Thymus (tissue), 11 donors: ENCODE measurements at regions not wholly inside any gene's neighbourhood (a gene's known extent, or its start where the extent isn't known, plus 50 kb on each side); places are given as distances from the start of the nearest gene placed in this dataset.

Experiments
- DNase-seq, 9 donors: peaks; one replicate each; pipeline ENCODE4 v3.0.0-alpha.2; 2013; ENCODE audit warnings: low spot score in 9 of 9, low read depth in 6 of 9, missing footprints in 1 of 9
- H3K27ac ChIP-seq, 2 donors: one replicate each; pipeline ENCODE4 v1.5.1; 2013; ENCODE audit warnings: control low read depth in 1 of 2, low read depth in 1 of 2, low read length in 1 of 2, mild to moderate bottlenecking in 1 of 2, moderate library complexity in 1 of 2
- H3K27me3 ChIP-seq, 2 donors: one replicate each; pipeline ENCODE4 v1.5.1; 2013; ENCODE audit warnings: low read length in 1 of 2; ENCODE audit not compliant: control insufficient read depth in 2 of 2, insufficient read depth in 1 of 2
- H3K36me3 ChIP-seq, 2 donors: one replicate each; pipeline ENCODE4 v1.5.1; 2013; ENCODE audit warnings: low read length in 1 of 2, mild to moderate bottlenecking in 1 of 2, moderate library complexity in 1 of 2; ENCODE audit not compliant: control insufficient read depth in 2 of 2, insufficient read depth in 2 of 2
- H3K4me1 ChIP-seq, 2 donors: one replicate each; pipeline ENCODE4 v1.5.1; 2013; ENCODE audit warnings: low read length in 2 of 2; ENCODE audit not compliant: control insufficient read depth in 2 of 2, insufficient read depth in 2 of 2
- H3K4me3 ChIP-seq, 2 donors: one replicate each; pipeline ENCODE4 v1.5.1; 2013; ENCODE audit warnings: low read length in 2 of 2, control low read depth in 1 of 2, mild to moderate bottlenecking in 1 of 2
- H3K9me3 ChIP-seq, 2 donors: one replicate each; pipeline ENCODE4 v1.5.1; 2013; ENCODE audit warnings: low read length in 1 of 2, mild to moderate bottlenecking in 1 of 2; ENCODE audit not compliant: control insufficient read depth in 2 of 2, insufficient read depth in 1 of 2
- WGBS: extraction: QIAGEN DNeasy Blood & Tissue Kit; methylation state at CpG from one replicate; pipeline ENCODE4 v1.1.7; 2013; 5-methylcytosine and 5-hydroxymethylcytosine counted together
- donor health status: healthy.

DNA sequence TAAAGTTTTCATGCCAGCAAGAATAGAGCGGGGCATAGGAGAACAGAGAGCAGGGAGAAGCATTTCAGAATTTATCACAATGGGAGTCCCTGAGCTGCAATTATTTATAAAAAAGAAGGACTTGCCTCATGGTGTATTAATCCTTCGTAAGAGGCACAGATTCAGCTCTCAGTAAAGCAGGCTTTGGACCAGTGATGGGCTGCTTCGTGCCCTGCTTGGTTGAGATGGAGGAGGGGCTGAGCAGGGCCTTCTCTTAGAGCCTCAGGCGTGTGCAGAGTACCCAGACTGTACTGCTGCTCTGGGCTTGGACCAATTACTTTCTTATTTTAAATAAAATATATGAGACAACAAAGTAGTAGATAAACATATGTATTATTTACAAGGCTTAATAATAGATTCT lies 265.7 kb upstream of the SLC10A2 start:
- WGBS, result 86% methylated on average over 4 of the region's 4 CpGs
- Histone ChIP-seq H3K27me3 (no peaks in the 10 kb centered on the region), H3K27ac (no peak overlapping the region), H3K4me3 (no peak overlapping the region), H3K4me1 (no peaks in the 10 kb centered on the region), H3K36me3 (no peaks in the 10 kb centered on the region), H3K9me3 (no peaks in the 10 kb centered on the region)
- DNase-seq, result no peak

DNA sequence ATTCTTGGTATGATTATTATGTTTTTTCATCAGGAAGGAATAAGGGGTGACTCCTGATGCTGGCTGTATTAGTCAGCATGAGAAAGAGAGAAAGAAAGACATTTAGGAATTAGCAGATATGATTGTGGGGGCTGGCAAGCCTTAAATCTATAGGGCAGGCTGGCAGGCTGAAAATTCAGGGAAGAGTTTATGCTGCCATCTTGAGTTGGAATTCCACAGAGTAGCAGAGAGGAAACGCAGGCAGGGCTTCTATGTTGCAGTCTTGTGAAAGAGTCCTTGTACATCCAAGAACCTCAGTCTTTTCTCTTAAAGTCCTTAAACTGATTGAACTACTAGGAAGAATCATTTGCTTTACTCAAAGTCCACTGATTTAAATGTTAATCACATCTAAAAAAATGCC lies 262.7 kb upstream of the SLC10A2 start:
- H3K4me1 ChIP-seq, result no peaks in the 10 kb centered on the region
- no peak overlapping the region for H3K4me3 ChIP-seq
- H3K27me3 ChIP-seq, result no peaks in the 10 kb centered on the region
- no peak overlapping the region for H3K27ac ChIP-seq
- H3K9me3 ChIP-seq, result no peaks in the 10 kb centered on the region
- no peak for DNase-seq
- no peaks in the 10 kb centered on the region for H3K36me3 ChIP-seq
- WGBS, result 96% methylated on average over 1 of the region's 1 CpG

DNA sequence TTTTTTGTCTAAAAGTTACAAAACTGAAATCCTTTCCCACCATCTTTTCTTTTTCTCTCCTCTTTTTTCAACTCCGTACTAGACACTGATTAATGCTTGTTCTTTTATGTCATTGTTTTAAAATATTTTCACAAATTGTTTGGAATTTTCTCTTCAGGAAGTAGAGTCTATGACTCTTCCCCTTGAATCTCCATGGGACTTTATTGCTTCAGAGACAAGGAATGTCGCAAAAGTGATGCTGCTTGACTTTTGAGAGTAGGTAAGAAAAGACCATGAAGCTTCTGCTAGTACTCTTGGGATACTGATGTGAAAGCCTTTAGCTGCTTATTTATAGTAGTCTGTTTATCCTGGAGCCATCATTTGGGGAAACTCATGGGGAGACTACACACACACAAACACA lies 260.1 kb upstream of the SLC10A2 start:
- Histone ChIP-seq H3K36me3 (no peaks in the 10 kb centered on the region), H3K9me3 (no peaks in the 10 kb centered on the region), H3K27me3 (no peaks in the 10 kb centered on the region), H3K4me3 (no peak overlapping the region), H3K27ac (no peak overlapping the region), H3K4me1 (no peaks in the 10 kb centered on the region)
- WGBS, result 94% methylated on average over 2 of the region's 2 CpGs
- DNase-seq, result no peak

DNA sequence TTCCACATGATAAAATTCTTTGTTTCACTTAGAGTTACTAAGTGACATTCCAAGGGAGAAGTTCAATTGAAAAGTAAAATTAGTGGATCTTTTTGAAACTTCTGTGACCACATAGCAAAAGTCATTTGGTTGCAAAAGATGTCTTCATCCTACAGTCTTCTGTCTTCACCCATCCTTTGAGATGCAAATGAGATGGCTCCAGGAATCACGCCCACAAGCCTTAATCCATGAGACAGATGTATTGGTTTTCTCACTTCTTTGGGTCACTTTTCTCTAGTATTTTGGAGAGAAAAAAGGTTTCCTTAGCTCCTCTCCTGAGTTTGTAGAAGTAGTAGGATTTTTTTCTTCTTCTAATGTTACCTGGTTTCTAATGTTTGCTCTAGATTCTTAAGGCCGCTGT lies 259.5 kb upstream of the SLC10A2 start:
- Histone ChIP-seq H3K36me3 (no peaks in the 10 kb centered on the region), H3K27ac (no peak overlapping the region), H3K4me1 (no peaks in the 10 kb centered on the region), H3K27me3 (no peaks in the 10 kb centered on the region), H3K9me3 (no peaks in the 10 kb centered on the region), H3K4me3 (no peak overlapping the region)
- DNase-seq, result no peak
- 95% methylated on average over 2 of the region's 2 CpGs for WGBS

DNA sequence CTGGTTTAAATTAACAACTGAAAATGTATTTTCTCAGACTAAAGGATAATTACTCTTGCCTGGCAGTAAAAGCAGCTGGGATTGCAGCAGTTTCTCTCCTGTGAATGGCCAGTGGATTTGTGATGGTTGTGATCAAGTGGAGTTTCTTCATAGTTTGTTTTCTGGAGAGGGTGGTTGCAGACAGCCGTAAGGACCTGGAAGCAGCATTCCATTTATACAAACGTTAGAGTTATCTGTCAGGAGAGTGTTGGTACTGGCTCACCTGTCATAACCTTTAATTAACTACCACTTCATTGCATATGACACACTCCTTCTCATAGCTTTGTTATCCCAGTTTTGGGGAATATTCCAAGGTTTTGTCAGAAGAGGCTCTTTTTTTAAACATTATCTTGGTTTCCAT lies 258.4 kb upstream of the SLC10A2 start:
- Histone ChIP-seq H3K4me3 (no peak overlapping the region), H3K9me3 (no peaks in the 10 kb centered on the region), H3K27ac (no peak overlapping the region), H3K4me1 (no peaks in the 10 kb centered on the region), H3K36me3 (no peaks in the 10 kb centered on the region), H3K27me3 (no peaks in the 10 kb centered on the region)
- WGBS, result 86% methylated on average over 2 of the region's 2 CpGs
- DNase-seq, result no peak

DNA sequence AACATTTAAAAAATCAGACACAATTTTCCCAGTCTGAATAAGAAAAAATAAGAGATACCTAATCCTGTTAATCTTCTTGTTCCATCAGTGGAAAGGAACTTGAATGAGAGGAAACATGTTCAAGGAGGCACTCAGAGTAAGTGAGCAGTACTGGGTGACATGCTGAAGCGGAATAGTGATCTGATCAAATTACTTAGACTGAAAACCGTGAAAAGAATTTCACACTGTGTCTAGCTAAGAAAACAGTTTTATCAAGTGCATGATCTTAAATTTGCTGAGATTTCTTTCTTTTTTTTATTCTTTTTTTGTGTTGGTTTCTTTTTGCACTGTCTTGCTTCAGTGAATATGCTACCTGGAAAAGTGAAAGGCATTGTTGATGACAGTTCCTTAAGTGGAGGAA lies 249.5 kb upstream of the SLC10A2 start:
- H3K27me3 ChIP-seq, result no peaks in the 10 kb centered on the region
- no peak overlapping the region for H3K27ac ChIP-seq
- no peaks in the 10 kb centered on the region for H3K9me3 ChIP-seq
- H3K4me1 ChIP-seq, result no peaks in the 10 kb centered on the region
- no peaks in the 10 kb centered on the region for H3K36me3 ChIP-seq
- H3K4me3 ChIP-seq, result no peak overlapping the region
- 91% methylated on average over 2 of the region's 2 CpGs for WGBS
- peak in 1 of 9 donors; percentile 2 for DNase-seq

DNA sequence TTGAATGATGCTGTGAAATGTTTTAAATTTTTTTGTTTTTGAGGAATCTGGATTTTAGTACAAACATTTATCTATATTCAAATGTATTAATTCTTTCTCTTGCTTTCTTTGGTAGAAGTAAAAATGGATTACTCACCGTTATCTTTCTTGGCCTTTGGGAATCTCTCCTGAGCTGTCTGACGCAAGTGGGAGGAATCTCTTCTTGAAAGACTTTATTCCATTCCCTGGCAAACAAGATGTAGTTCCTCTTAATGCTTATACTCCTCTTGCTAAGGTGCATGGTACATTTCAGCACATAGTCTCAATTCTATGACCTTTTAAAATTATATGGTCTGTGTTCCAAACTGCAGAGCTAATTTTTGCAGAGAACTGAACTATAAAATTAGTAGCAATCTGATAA lies 246.2 kb upstream of the SLC10A2 start:
- H3K27me3 ChIP-seq, result no peaks in the 10 kb centered on the region
- no peak overlapping the region for H3K4me3 ChIP-seq
- no peak overlapping the region for H3K27ac ChIP-seq
- 96% methylated on average over 2 of the region's 2 CpGs for WGBS
- no peaks in the 10 kb centered on the region for H3K9me3 ChIP-seq
- DNase-seq, result no peak
- H3K4me1 ChIP-seq, result no peaks in the 10 kb centered on the region
- no peaks in the 10 kb centered on the region for H3K36me3 ChIP-seq

DNA sequence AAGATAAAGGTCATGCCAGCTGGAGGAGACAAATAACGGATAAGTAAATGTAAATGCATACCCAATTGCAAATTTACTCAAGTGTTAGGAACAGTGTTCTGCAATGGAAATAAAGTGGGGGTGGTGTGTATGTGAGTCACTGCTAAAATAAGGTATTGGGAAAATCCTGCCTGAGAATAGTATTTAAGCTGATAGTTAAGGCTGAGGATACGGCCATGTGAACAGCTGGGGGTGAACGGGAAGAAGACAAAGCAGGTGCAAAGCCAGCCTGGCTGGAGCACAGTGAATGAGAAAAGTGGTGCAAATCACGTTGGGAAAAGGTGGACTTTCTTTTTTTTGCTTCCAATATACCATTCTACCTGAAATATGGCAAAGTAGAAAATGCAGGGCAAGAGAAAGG lies 242.4 kb upstream of the SLC10A2 start:
- H3K4me3 ChIP-seq, result no peak overlapping the region
- DNase-seq, result no peak
- H3K4me1 ChIP-seq, result no peaks in the 10 kb centered on the region
- no peaks in the 10 kb centered on the region for H3K9me3 ChIP-seq
- H3K27ac ChIP-seq, result no peak overlapping the region
- WGBS, result 85% methylated on average over 4 of the region's 4 CpGs
- no peaks in the 10 kb centered on the region for H3K36me3 ChIP-seq
- no peaks in the 10 kb centered on the region for H3K27me3 ChIP-seq

DNA sequence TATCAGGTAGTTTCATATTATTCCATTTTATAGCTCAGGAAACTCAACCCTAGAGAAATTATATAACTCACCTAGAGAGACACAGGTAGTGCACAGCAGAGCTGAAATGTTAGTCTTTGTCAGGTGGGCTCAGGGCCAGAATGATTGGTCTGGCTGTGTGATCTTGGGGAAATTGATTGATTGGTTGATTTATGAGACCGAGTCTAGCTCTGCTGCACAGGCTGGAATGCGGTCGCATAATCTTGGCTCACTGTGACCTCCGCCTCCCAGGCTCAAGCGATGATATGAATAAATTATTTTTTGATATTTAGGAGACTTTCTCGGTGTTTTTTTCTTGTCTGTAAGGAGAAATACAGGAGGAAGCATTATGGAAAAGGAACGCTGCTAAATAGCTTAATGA lies 239.9 kb upstream of the SLC10A2 start:
- 95% methylated on average over 7 of the region's 7 CpGs for WGBS
- Histone ChIP-seq H3K9me3 (no peaks in the 10 kb centered on the region), H3K36me3 (no peaks in the 10 kb centered on the region), H3K27me3 (no peaks in the 10 kb centered on the region), H3K27ac (no peak overlapping the region), H3K4me3 (no peak overlapping the region), H3K4me1 (no peaks in the 10 kb centered on the region)
- DNase-seq, result no peak

DNA sequence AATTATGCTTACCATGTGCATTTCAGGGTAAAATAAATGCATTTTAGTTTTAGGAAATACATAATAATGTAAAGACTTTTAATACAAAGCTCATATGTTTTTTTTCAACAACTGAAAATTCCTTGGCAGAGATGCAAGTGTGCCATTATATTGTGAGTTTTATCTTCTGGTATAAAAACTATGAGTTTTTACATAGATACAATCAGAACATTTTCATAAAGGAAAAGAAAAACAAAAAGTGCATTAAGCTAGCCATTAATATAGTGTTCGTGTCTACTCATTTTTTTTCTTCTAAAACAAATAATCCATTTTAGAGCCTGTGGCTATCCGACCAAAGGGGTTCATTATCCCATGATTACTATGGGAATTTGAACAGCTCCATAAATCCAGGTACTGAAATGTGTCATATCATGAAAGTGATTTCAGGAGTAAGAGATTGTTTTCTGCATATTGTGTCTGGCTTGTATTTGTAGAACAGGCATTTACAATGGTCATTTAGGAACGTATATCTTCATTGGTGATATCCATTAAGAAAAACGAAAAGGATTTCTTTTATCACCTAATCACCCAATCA lies 236.9 kb upstream of the SLC10A2 start:
- Histone ChIP-seq H3K4me3 (no peak overlapping the region), H3K9me3 (no peaks in the 10 kb centered on the region), H3K4me1 (no peaks in the 10 kb centered on the region), H3K27ac (no peak overlapping the region), H3K36me3 (no peaks in the 10 kb centered on the region), H3K27me3 (no peaks in the 10 kb centered on the region)
- DNase-seq, result no peak
- WGBS, result 95% methylated on average over 4 of the region's 4 CpGs
